CD4-positive, alpha-beta T cell (primary cell): ENCODE measurements at regions not wholly inside any gene's neighbourhood (a gene's known extent, or its start where the extent isn't known, plus 50 kb on each side); places are given as distances from the start of the nearest gene placed in this dataset.

ENCODE experiments used
- ATAC-seq: fragments of 200-7000 bp; cut with Tn5 transposase; one replicate; pipeline ENCODE4 v1.10.0; 2022; ENCODE audit warnings: mild to moderate bottlenecking; ENCODE audit not compliant: poor library complexity
- CTCF ChIA-PET: fragments of 350-600 bp; sonication (Branson Sonifier 250); formaldehyde crosslinking; loops from one replicate; lab custom pipeline; 2021; ENCODE audit warnings: antibody characterized with exemption, inconsistent platforms; lab: Charles Lee
- POLR2A ChIA-PET: fragments of 350-600 bp; sonication (Branson Sonifier 250); formaldehyde crosslinking; loops from one replicate; lab custom pipeline; 2021; ENCODE audit warnings: antibody characterized with exemption, inconsistent platforms; lab: Charles Lee
- DNase-seq, 14 experiments: peaks; one replicate each; pipeline ENCODE4 v3.0.0-alpha.2; 2013 to 2020; ENCODE audit warnings: mixed read lengths in 2 of 14
- H3K27ac ChIP-seq, 2 donors: one replicate each; pipeline versions ENCODE4 v1.5.1 to v1.7.0; 2013; ENCODE audit warnings: low read length in 2 of 2, low read depth in 1 of 2, mild to moderate bottlenecking in 1 of 2
- H3K27me3 ChIP-seq, 2 experiments: 1 replicate in 1 of 2; 2 replicates in 1 of 2; pipeline versions ENCODE4 v1.6.1 to v1.7.0; 2013; ENCODE audit warnings: low read length in 2 of 2, control low read depth in 1 of 2, mild to moderate bottlenecking in 1 of 2, moderate library complexity in 1 of 2; ENCODE audit not compliant: insufficient read depth in 2 of 2, control insufficient read depth in 1 of 2
- H3K36me3 ChIP-seq: one replicate; pipeline ENCODE4 v1.6.1; 2013; ENCODE audit warnings: low read length, control low read depth; ENCODE audit not compliant: insufficient read depth
- H3K4me1 ChIP-seq: one replicate; pipeline ENCODE4 v1.6.1; 2013; ENCODE audit warnings: low read length, control low read depth; ENCODE audit not compliant: insufficient read depth
- H3K4me3 ChIP-seq: one replicate; pipeline ENCODE4 v1.5.1; 2013; ENCODE audit warnings: mild to moderate bottlenecking, low read length, moderate library complexity
- H3K9me3 ChIP-seq, 2 experiments: 1 replicate in 1 of 2; 2 replicates in 1 of 2; pipeline versions ENCODE4 v1.6.1 to v1.7.0; 2013; ENCODE audit warnings: low read length in 2 of 2, mild to moderate bottlenecking in 2 of 2, control low read depth in 1 of 2, moderate library complexity in 1 of 2; ENCODE audit not compliant: control insufficient read depth in 1 of 2, insufficient read depth in 1 of 2
- H3K27ac Mint-ChIP-seq: one replicate; pipeline ENCODE4 v1.8.0; 2020; ENCODE audit warnings: mixed read lengths
- H3K27me3 Mint-ChIP-seq: one replicate; pipeline ENCODE4 v1.8.0; 2021; ENCODE audit warnings: mixed read lengths
- H3K36me3 Mint-ChIP-seq: one replicate; pipeline ENCODE4 v1.8.0; 2021; ENCODE audit warnings: low read depth, mixed read lengths
- H3K4me1 Mint-ChIP-seq: one replicate; pipeline ENCODE4 v1.8.0; 2021; ENCODE audit warnings: low read depth, mixed read lengths
- H3K4me3 Mint-ChIP-seq: one replicate; pipeline ENCODE4 v1.8.0; 2020; ENCODE audit warnings: mild to moderate bottlenecking, mixed read lengths
- H3K9me3 Mint-ChIP-seq: one replicate; pipeline ENCODE4 v1.8.0; 2020; ENCODE audit warnings: mixed read lengths
- CTCF ChIP-seq: fragments of 200-600 bp; IDR thresholded peaks from one replicate; pipeline ENCODE4 v1.8.0; 2022; ENCODE audit warnings: antibody characterized with exemption, mild to moderate bottlenecking
- intact Hi-C, 2 experiments: fragments of 100-400 bp; cut with DNase I in 1 of 2; cut with micrococcal nuclease in 1 of 2; formaldehyde crosslinking; loops; one replicate each; pipeline versions ENCODE4 v1.15.1 to v1.9.0; 2023 to 2025; cut with DNase I, micrococcal nuclease

- Histone ChIP-seq H3K36me3 (no peaks in the 10 kb centered on the region), H3K9me3 (peaks cover 0 to 4% of the 10 kb centered on the region in 2 experiments), H3K27me3 (no peaks in the 10 kb centered on the region), H3K4me1 (no peaks in the 10 kb centered on the region), H3K4me3 (no peak overlapping the region), H3K27ac (no peak overlapping the region)
- DNase-seq (peak in 2 of 14 experiments; percentile 1 to 11), ATAC-seq (no peak)
- Mint-ChIP-seq H3K36me3 (no peaks in the 10 kb centered on the region), H3K9me3 (peaks cover 6% of the 10 kb centered on the region), H3K4me1 (no peaks in the 10 kb centered on the region), H3K4me3 (no peak overlapping the region), H3K27ac (no peak overlapping the region), H3K27me3 (no peaks in the 10 kb centered on the region)
- ChIA-PET CTCF (no interaction called here), POLR2A (no interaction called here)
- TF ChIP-seq CTCF: no peak
- intact Hi-C loops: no loop called here
These were observed 299.4 kb upstream of the LYPLAL1 start for GRCh38 chr1:218874313-218874712.

- CTCF ChIA-PET: no interaction called here
- no peak overlapping the region for H3K4me3 Mint-ChIP-seq
These were observed 298.8 kb upstream of the LYPLAL1 start for GRCh38 chr1:218874801-218875400.

GRCh38 chr1:218878369-218878768 lies 295.3 kb upstream of the LYPLAL1 start:
- H3K27ac Mint-ChIP-seq: no peak overlapping the region
- no peaks in the 10 kb centered on the region for H3K4me1 ChIP-seq
- DNase-seq (no peak), ATAC-seq (no peak)
- no peak overlapping the region for H3K4me3 Mint-ChIP-seq
- H3K36me3 ChIP-seq: no peaks in the 10 kb centered on the region
- no peaks in the 10 kb centered on the region for H3K27me3 ChIP-seq
- H3K4me3 ChIP-seq: no peak overlapping the region
- peaks cover 0 to 13% of the 10 kb centered on the region in 2 experiments for H3K9me3 ChIP-seq
- no peaks in the 10 kb centered on the region for H3K27me3 Mint-ChIP-seq
- no peak overlapping the region for H3K27ac ChIP-seq
- intact Hi-C loops: no loop called here
- ChIA-PET CTCF (no interaction called here), POLR2A (no interaction called here)
- TF ChIP-seq CTCF: no peak
- peaks cover 2% of the 10 kb centered on the region for H3K9me3 Mint-ChIP-seq
- H3K4me1 Mint-ChIP-seq: no peaks in the 10 kb centered on the region
- H3K36me3 Mint-ChIP-seq: no peaks in the 10 kb centered on the region

More at GRCh38 chr1:218874801-218875400, 298.8 kb upstream of the LYPLAL1 start:
- no peak for TF ChIP-seq CTCF
- H3K27me3 Mint-ChIP-seq: no peaks in the 10 kb centered on the region
- intact Hi-C loops: no loop called here
- no peaks in the 10 kb centered on the region for H3K36me3 Mint-ChIP-seq
- no peaks in the 10 kb centered on the region for H3K27me3 ChIP-seq
- no peak overlapping the region for H3K27ac ChIP-seq
- no peak overlapping the region for H3K4me3 ChIP-seq
- peaks cover 0 to 4% of the 10 kb centered on the region in 2 experiments for H3K9me3 ChIP-seq
- no peaks in the 10 kb centered on the region for H3K36me3 ChIP-seq
- no peak for ATAC-seq
- no peaks in the 10 kb centered on the region for H3K4me1 Mint-ChIP-seq
- peaks cover 6% of the 10 kb centered on the region for H3K9me3 Mint-ChIP-seq
- no peak for DNase-seq
- no peaks in the 10 kb centered on the region for H3K4me1 ChIP-seq
- no peak overlapping the region for H3K27ac Mint-ChIP-seq
- POLR2A ChIA-PET: no interaction called here
